GM03348 (cell line): ENCODE measurements at regions not wholly inside any gene's neighbourhood (a gene's known extent, or its start where the extent isn't known, plus 50 kb on each side); places are given as distances from the start of the nearest gene placed in this dataset.
"Not testable (repeated sequence)": the region's sequence is repeated elsewhere in the genome, so short reads cannot be mapped to it uniquely, and the experiment has no call there.

ENCODE experiments used
- DNase-seq: peaks from one replicate; pipeline ENCODE4 v3.0.0; 2012; ENCODE audit warnings: low spot score

- DNase-seq: no peak
These were observed 55.9 kb downstream of the ZBTB18 start for GRCh38 chr1:244106837-244107493.

- no peak for DNase-seq
These were observed 59.9 kb downstream of the ZBTB18 start for GRCh38 chr1:244111027-244111426.

GRCh38 chr1:244112041-244112440, 61.0 kb downstream of the ZBTB18 start:
- no peak for DNase-seq

GRCh38 chr1:244112636-244113035, 61.6 kb downstream of the ZBTB18 start:
- DNase-seq: peak; percentile 67

- DNase-seq: peak; percentile 74
These were observed 62.6 kb downstream of the ZBTB18 start for GRCh38 chr1:244113532-244114320.

GRCh38 chr1:244114892-244115291, 63.8 kb downstream of the ZBTB18 start:
- DNase-seq: no peak

GRCh38 chr1:244116946-244117345, 65.9 kb downstream of the ZBTB18 start:
- DNase-seq: no peak

- DNase-seq: no peak
These were observed 67.2 kb downstream of the ZBTB18 start for GRCh38 chr1:244118109-244118761.

- no peak for DNase-seq
These were observed 77.7 kb downstream of the ZBTB18 start for GRCh38 chr1:244128591-244129383.

- DNase-seq: no peak
These were observed 86.2 kb downstream of the ZBTB18 start for GRCh38 chr1:244137276-244137675.

GRCh38 chr1:244137725-244138124, 86.6 kb downstream of the ZBTB18 start:
- peak; percentile 34 for DNase-seq

- no peak for DNase-seq
These were observed 87.3 kb downstream of the ZBTB18 start for GRCh38 chr1:244138399-244138798.

- no peak for DNase-seq
These were observed 88.6 kb downstream of the ZBTB18 start for GRCh38 chr1:244139655-244140054.

- no peak for DNase-seq
These were observed 89.3 kb downstream of the ZBTB18 start for GRCh38 chr1:244140420-244140819.

- DNase-seq: no peak
These were observed 93.0 kb downstream of the ZBTB18 start for GRCh38 chr1:244144053-244144452.

- peak; percentile 45 for DNase-seq
These were observed 99.0 kb downstream of the ZBTB18 start for GRCh38 chr1:244150071-244150470.

GRCh38 chr1:244150665-244151064, 99.6 kb downstream of the ZBTB18 start:
- no peak for DNase-seq

GRCh38 chr1:244151537-244151936, 100.5 kb downstream of the ZBTB18 start:
- no peak for DNase-seq

- no peak for DNase-seq
These were observed 103.4 kb downstream of the ZBTB18 start for GRCh38 chr1:244154508-244154871.

GRCh38 chr1:244154872-244155531, 103.9 kb downstream of the ZBTB18 start:
- no peak for DNase-seq

- DNase-seq: no peak
These were observed 104.6 kb downstream of the ZBTB18 start for GRCh38 chr1:244155661-244156060.

GRCh38 chr1:244156617-244157016, 105.5 kb downstream of the ZBTB18 start:
- not testable (repeated sequence) for DNase-seq
